ENCODE measurements at regions not wholly inside any gene's neighbourhood (a gene's known extent, or its start where the extent isn't known, plus 50 kb on each side); places are given as distances from the start of the nearest gene placed in this dataset.

- TF ChIP-seq CTCF (IDR thresholded peaks at IDR 0.05) (no peak), POLR2A (IDR thresholded peaks at IDR 0.05) (no peak)
Observed at GRCh38 chr16:16817196-16817595, 438.3 kb downstream of the NPIPA7 start.
